ENCODE measurements at regions not wholly inside any gene's neighbourhood (a gene's known extent, or its start where the extent isn't known, plus 50 kb on each side); places are given as distances from the start of the nearest gene placed in this dataset.
A peak's percentile ranks its signal among the peaks of the same experiment; 100 is the strongest.

GRCh38 chr12:107900588-107900987 is 126.1 kb downstream of the ASCL4 start:
- H3K27ac Mint-ChIP-seq (ENCODE audit: unreplicated experiment), result no peak overlapping the region
- no peaks in the 10 kb centered on the region for H3K27me3 Mint-ChIP-seq (ENCODE audit: unreplicated experiment)
- H3K4me3 Mint-ChIP-seq (ENCODE audit: unreplicated experiment), result no peak overlapping the region
- no peaks in the 10 kb centered on the region for H3K4me1 Mint-ChIP-seq (ENCODE audit: low read depth, unreplicated experiment)
- TF ChIP-seq CTCF (IDR thresholded peaks at IDR 0.05; ENCODE audit: partially characterized antibody, unreplicated experiment), result no peak
- no peak for DNase-seq
- no peaks in the 10 kb centered on the region for H3K9me3 Mint-ChIP-seq (ENCODE audit: unreplicated experiment)
- H3K36me3 Mint-ChIP-seq (ENCODE audit: unreplicated experiment), result no peaks in the 10 kb centered on the region

- no peak overlapping the region for H3K27ac Mint-ChIP-seq (ENCODE audit: unreplicated experiment)
These were observed 129.0 kb downstream of the ASCL4 start for GRCh38 chr12:107903341-107904061.

GRCh38 chr12:107906707-107907106 is 132.2 kb downstream of the ASCL4 start:
- peaks cover 3% of the 10 kb centered on the region for H3K27me3 Mint-ChIP-seq (ENCODE audit: unreplicated experiment)
- H3K27ac Mint-ChIP-seq (ENCODE audit: unreplicated experiment), result no peak overlapping the region
- no peak for DNase-seq
- H3K4me3 Mint-ChIP-seq (ENCODE audit: unreplicated experiment), result no peak overlapping the region
- no peak for TF ChIP-seq CTCF (IDR thresholded peaks at IDR 0.05; ENCODE audit: partially characterized antibody, unreplicated experiment)
- no peaks in the 10 kb centered on the region for H3K36me3 Mint-ChIP-seq (ENCODE audit: unreplicated experiment)
- H3K4me1 Mint-ChIP-seq (ENCODE audit: low read depth, unreplicated experiment), result no peaks in the 10 kb centered on the region
- no peaks in the 10 kb centered on the region for H3K9me3 Mint-ChIP-seq (ENCODE audit: unreplicated experiment)

More at GRCh38 chr12:107903341-107904061, 129.0 kb downstream of the ASCL4 start:
- H3K9me3 Mint-ChIP-seq (ENCODE audit: unreplicated experiment), result no peaks in the 10 kb centered on the region
- peak; percentile 89 for DNase-seq
- no peaks in the 10 kb centered on the region for H3K27me3 Mint-ChIP-seq (ENCODE audit: unreplicated experiment)
- no peak for TF ChIP-seq CTCF (IDR thresholded peaks at IDR 0.05; ENCODE audit: partially characterized antibody, unreplicated experiment)
- no peaks in the 10 kb centered on the region for H3K36me3 Mint-ChIP-seq (ENCODE audit: unreplicated experiment)
- peak overlapping the region; percentile 91 for H3K4me3 Mint-ChIP-seq (ENCODE audit: unreplicated experiment)
- no peaks in the 10 kb centered on the region for H3K4me1 Mint-ChIP-seq (ENCODE audit: low read depth, unreplicated experiment)

GRCh38 chr12:107912421-107913004 is 138.0 kb downstream of the ASCL4 start:
- Mint-ChIP-seq H3K4me1 (ENCODE audit: low read depth, unreplicated experiment) (no peaks in the 10 kb centered on the region), H3K4me3 (ENCODE audit: unreplicated experiment) (peak overlapping the region; percentile 92), H3K27me3 (ENCODE audit: unreplicated experiment) (peaks cover 11% of the 10 kb centered on the region), H3K9me3 (ENCODE audit: unreplicated experiment) (no peaks in the 10 kb centered on the region), H3K36me3 (ENCODE audit: unreplicated experiment) (no peaks in the 10 kb centered on the region), H3K27ac (ENCODE audit: unreplicated experiment) (no peak overlapping the region)
- TF ChIP-seq CTCF (IDR thresholded peaks at IDR 0.05; ENCODE audit: partially characterized antibody, unreplicated experiment), result peak; percentile 97
- DNase-seq, result peak; percentile 82

GRCh38 chr12:107914460-107914977 is 140.0 kb downstream of the ASCL4 start:
- H3K27me3 Mint-ChIP-seq (ENCODE audit: unreplicated experiment), result peaks cover 11% of the 10 kb centered on the region
- TF ChIP-seq CTCF (IDR thresholded peaks at IDR 0.05; ENCODE audit: partially characterized antibody, unreplicated experiment), result no peak
- no peak overlapping the region for H3K4me3 Mint-ChIP-seq (ENCODE audit: unreplicated experiment)

More at GRCh38 chr12:107914460-107914977, 140.0 kb downstream of the ASCL4 start:
- Mint-ChIP-seq H3K9me3 (ENCODE audit: unreplicated experiment) (no peaks in the 10 kb centered on the region), H3K36me3 (ENCODE audit: unreplicated experiment) (no peaks in the 10 kb centered on the region), H3K27ac (ENCODE audit: unreplicated experiment) (no peak overlapping the region), H3K4me1 (ENCODE audit: low read depth, unreplicated experiment) (no peaks in the 10 kb centered on the region)
- DNase-seq, result no peak

Measured in glutamatergic neuron (in vitro differentiated cells).